Middle frontal gyrus (tissue), 1 donor: ENCODE measurements at regions not wholly inside any gene's neighbourhood (a gene's known extent, or its start where the extent isn't known, plus 50 kb on each side); places are given as distances from the start of the nearest gene placed in this dataset.
"Not testable (repeated sequence)": the region's sequence is repeated elsewhere in the genome, so short reads cannot be mapped to it uniquely, and the experiment has no call there.

Experiments used
- DNase-seq: peaks from one replicate; pipeline ENCODE4 v3.0.0-alpha.2; 2015; ENCODE audit warnings: low spot score; ENCODE audit errors: extremely low spot score

DNA sequence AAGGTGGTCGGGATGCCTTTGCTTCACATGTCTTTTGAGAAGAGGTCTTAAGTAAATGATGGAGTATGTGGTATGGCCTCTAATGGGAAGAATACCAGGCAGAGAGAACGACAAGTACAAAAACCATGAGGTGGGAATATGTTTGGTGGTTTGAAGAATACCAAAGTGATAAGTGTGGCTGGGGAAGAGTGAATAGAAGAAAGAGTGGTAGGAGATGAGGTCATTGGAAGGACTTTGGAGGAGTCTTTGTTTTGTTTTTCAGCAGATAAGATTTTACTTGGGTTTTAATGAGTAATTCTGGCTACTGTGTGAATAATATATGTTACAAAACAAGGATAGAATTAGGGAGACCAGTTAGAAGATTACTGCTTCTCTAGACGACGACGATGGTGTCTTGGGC, 515.4 kb downstream of the RAB38 start:
- no peak for DNase-seq

DNA sequence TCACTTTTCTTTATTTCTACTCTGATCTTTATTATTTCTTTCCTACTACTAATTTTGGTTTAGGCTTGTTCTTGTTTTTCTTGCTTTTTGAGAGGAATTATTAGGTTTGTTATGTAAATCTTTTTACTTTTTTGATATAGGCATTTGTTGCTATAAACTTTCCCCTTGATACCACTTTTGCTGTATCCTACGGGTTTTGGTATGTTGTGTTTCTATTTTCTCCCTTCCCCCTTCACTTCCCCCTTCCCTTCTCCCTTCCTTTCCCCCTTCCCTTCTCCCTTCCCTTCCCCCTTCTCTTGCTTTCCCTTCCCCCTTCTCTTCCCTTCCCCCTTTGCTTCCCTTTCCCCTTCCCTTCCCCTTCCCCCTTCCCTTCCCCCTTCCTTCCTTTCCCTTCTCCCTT, 529.6 kb downstream of the RAB38 start:
- DNase-seq = no peak

DNA sequence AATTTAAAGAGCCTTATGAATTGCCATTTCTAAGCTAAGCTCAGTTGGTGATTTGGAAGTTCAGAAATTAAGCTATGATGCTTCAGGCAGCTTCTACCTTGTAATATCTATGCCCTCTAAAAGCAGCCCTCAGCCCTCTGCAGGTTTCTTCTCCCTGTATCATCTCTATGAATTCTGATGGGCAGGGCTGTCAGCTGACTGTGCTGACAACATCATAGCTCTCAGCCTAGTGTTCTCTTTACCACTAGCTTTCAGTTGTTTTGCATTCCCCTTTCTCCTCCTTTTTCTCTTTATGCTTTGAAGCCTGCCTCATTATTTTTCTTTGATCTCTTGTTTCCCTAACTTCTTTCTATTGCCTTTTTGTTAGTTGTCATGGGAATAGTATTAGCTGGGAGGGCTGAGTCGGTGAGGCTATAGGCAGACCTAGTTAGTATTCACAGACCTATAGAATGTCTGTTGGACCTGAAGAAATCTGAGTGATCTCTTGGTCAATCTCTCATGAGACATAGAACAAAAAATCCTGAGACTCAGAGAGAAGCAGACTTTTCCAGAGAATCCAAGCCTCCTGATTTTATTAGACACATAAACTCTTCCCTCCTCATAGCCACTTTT, 535.4 kb downstream of the RAB38 start:
- no peak for DNase-seq

DNA sequence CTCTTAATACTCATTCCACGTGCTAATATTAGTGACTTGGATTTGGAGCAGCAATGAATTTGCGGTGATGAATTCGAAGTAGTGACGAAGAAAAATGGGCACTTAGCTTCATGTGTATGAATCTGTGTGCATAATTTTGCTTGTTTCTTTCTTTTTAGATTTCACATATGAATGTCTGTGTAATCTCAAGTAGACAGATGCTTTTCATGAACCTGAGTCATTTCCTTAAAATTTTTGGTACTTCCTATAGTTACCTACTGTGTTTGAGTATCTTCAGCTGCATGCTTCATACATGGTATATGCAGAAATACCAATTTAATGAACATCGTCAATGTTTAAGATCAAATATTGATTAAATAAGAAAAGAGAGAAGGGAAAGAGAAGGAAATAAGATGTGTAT, 540.2 kb downstream of the RAB38 start:
- DNase-seq = no peak

DNA sequence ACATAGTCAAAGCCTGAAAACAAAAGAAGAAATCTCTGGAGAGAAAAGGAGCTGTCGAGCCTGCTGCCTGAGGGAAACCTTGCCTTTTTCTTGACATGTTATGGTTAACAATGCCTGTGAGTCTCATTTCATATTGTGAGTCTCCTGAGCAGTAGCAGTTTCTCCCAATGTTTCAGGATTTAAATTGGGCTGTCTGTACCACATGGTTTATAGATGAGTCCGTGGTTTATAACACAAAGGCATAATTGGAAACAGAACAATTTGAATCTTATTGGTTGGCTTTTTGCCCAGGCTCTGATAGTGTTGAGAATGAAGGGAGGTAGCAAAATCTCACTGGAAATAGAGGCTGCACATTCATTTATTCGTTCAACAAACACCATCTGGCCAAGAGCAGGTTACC, 540.9 kb downstream of the RAB38 start:
- DNase-seq = no peak

DNA sequence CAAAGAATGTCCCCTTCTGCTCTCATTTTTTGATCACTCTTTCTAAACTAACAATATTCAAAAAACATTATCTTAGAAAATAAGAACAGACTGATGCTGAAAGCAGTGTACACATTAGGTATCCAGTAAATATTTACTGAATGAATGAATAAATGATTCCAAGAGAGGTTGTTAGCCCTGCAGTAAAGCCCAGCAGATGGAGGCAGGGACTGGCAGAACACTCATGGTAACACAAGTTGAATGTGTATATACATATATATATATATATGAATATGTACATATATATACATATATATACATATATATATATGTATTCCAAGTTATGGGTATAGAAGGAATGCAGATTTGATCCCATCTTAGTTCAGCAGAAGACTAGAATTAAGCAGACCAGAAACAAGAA, 546.3 kb downstream of the RAB38 start:
- no peak for DNase-seq

DNA sequence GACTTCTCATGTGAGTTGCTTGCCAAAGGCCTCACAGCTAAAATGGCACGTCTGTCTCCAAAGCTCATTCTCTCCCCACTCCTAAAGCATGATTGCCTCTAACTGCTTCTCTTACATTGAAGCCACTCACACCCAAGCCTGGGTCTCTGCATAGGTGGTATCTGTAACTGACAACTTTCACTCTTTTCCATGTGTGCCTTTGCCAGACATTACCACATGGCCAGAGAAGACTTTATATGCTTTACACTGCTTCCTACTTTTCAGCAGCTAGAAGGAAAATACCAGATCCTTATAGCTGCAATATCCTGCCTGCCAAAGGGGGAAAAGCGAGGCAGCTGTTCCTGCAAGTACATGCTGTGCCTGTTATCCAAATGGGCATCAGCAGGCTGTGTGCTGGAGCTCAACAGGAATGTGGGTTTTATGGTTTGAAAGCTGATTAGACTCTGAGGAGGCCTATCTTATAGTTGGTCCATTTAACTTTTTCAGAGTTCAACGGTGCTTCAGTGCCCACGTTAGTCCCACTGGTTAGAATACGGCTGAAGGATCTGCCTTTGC, 547.1 kb downstream of the RAB38 start:
- no peak for DNase-seq

DNA sequence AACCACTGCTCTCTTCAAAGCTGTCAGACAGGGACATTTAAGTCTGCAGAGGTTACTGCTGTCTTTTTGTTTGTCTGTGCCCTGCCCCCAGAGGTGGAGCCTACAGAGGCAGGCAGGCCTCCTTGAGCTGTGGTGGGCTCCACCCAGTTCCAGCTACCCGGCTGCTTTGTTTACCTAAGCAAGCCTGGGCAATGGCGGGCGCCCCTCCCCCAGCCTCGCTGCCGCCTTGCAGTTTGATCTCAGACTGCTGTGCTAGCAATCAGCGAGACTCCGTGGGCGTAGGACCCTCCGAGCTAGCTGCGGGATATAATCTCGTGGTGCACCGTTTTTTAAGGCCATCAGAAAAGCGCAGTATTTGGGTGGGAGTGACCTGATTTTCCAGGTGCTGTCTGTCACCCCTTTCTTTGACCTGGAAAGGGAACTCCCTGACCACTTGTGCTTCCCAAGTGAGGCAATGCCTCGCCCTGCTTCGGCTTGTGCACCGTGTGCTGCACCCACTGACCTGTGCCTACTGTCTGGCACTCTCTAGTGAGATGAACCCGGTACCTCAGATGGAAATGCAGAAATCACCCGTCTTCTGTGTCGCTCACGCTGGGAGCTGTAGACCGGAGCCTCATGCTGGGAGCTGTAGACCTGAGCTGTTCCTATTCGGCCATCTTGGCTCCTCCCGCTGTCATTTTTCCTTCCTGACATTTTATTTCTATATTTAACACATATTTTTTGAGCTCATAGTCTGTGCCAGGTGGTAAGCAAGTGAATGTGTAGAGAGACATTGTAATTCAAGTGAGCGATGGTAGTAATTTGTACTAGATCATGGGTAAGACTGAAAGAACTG, 551.5 kb downstream of the RAB38 start:
- DNase-seq = not testable (repeated sequence)

DNA sequence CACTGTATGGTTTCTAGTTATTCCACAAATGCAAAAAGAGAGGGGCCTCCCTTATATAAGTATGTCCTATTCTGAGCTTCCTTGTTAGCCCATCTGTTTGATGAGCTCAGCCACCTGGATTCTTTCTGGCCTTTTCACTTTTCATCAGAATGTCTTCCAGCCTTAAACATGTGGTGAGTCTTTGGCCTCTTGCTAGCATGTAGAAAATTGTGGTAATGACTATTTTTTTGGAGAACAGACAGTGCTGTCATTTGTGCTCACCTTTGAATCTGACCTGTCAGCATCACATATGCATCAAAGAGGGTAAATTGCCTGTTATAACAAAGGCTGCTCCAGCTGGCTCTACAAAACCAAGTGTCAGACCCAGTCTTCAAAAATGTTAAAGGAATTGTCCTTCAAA, 558.7 kb downstream of the RAB38 start:
- no peak for DNase-seq

DNA sequence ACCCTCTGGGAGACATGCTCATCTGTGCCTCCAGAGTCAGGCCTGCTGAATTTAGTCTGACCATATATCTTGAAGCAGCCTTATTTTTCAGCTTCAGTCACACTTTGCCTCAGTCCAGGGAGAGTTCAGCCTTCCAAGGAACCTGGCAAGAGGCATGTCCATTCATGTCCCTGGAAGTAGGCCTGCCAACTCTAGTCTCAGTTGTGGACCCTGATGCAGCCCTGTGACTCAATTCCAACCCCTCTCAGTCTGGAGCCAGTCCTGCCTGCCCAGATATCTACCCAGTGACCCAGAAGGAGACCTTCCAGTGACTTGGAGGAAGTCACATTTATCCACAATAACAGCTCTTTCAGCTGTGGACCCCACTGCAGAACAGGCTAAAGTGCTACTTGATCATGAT, 566.6 kb downstream of the TMEM135 start:
- DNase-seq = no peak

DNA sequence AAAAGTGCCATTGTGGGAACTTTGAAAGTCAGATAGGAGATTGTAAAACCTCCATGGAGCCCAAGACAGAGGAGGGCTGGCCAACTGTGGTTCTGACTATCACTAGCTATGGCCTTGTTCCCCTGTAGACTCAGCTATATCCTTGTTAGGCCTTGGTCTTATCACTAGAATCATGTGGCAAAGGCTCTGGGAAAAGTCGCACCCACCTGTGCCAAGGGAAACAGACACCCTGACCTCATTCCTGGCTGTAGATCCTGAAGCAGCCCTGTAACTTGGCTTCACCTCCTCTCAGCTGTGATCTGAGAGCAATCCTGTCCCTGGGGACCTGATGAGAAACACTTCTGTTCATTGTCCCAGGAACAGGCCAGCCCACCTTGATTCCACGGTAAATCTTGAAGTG, 566.2 kb downstream of the TMEM135 start:
- no peak for DNase-seq

DNA sequence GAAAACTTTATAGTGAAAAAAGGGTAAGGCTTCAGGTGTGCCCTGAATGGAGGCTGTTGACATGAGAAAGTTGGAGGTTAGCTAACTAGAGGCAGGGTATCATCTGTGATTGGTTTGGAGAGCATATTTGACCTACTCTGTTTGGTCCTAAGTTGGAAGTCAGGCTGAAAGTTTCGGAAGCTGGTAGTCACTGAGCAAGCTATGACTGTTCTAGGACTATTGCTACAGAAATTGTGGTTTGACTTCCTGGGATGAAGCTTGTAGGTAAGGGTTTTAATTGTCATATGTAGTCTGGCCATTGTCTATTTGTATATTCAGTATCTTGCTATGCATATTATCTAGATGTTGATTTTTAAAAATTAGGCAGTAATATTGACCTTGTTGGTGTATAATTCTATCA, 565.0 kb downstream of the TMEM135 start:
- DNase-seq = no peak

DNA sequence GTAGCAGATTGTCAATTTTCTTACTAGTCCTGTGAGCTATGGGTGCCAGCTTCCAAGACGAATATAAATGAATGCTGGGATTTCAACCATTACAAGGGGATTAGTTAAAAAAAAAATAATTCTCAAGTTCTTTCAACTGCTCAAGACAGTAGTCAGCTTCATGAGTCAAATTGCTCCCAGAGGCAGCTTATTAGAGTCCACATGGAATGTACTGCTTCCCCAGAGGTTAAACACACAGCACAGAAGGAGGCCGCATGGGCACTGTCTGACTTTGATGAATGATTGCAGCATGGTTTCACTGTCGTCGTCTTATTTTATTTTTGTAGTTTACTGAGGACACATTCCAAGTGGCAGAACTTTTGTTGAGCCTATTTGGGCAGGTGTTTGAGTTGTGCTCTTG, 563.2 kb downstream of the TMEM135 start:
- no peak for DNase-seq

DNA sequence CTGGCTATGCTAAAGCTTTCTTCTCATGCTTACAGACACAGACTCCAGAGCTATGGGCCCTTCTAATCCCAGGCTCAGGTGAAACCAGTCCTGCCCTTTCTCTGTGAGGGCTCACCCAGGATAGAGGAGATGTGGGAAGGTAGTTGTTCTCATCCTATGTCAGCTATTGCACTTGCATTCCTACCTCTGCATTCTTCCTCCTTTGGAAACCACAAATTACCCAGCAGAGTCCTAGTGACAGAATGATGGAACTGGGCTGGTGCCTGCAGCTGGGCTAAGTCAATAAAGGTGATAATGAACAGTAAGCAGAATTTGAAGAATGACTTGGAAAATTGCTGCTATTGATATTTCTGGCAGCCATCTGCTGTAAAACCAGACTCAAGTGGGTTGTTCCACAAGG, 560.0 kb downstream of the TMEM135 start:
- DNase-seq = no peak

DNA sequence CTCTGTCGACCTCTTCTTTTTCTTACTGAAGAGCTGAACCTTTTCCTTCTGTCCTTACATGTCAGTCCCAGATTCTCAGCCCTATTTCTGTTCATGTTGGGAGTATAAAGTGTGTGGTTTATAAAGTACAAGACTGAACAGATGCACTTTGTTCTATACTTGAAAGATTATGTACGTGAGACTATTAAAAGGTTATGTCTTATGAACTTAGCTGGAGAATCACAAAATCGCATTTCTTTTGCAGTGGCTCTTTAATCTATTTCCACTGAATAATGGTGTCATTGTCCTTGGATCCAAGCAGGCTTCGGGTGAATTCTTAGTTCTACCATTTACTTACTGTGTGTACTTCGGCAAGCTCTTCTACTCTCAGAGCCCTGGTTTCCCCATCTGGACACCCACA, 558.4 kb downstream of the TMEM135 start:
- DNase-seq = no peak

DNA sequence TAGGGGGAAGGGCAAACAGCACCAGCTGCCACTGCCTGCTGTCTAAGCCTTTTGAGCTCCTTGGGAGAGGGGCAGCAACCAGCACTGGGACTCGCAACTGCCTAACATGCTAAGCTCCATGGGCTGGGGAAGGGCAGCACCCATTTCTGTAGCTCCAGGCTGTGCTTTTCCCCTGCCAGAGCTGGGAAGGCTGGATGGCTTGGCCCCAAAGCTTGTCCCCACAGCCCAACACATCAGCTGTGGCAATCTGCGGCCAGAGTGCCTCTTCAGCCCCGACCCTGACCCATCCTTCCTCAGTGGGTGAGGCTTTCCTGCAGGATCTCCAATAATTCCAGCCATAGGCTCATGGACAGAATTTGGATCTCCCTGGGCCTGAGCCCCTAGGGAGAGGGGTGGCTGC, 551.3 kb downstream of the TMEM135 start:
- no peak for DNase-seq

DNA sequence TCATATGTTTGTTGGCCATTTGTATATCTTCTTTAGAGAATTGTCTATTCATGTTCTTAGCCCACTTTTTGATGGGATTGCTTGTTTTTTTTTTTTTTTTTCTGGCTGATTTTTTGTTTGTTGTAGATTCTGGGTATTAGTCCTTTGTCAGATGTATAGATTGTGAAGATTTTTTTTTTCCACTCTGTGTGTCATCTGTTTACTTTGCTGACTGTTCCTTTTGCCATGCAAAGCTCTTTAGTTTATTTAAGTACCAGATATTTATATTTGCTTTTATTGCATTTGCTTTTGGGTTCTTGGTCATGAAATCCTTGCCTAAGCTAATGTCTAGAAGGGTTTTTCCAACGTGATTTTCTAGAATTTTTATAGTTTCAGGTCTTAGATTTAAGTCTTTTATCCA, 547.9 kb downstream of the TMEM135 start:
- DNase-seq = not testable (repeated sequence)

DNA sequence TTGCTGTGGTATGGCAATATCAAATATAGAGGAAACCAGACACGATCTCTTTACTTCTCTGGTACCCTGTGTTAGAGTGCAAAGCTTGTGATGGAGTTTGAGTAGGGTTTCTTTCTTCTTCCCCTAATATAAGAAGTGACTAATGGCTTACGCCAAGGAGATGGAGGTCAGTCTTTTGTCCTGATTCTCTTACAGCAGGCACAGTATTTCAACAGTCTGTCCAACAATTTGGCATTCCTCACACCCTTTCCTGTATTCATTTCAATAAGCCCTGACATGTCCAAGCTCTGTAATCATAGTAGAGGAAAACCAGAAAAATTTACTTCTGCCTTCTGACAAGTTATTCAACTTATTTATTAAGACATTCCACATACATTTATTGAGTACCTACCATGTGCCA, 546.2 kb downstream of the TMEM135 start:
- DNase-seq = no peak

DNA sequence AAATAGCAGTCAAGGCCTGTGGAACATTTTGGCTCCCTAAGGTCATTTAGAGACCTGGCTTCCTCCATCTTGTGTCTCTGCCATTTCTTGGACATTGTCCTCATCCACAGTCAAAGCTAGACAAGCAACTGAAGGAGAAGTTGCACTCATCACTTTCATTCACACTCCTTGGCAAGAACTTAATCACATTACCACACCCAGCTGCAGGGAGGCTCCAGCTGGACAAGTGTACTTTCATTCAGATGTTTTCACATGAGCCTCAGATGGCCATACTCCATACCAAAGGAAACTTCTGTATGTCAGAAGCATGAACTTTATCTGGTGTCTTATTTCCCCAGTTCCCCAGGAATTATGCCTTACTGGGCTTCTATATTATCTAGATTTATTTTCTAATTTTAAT, 537.4 kb downstream of the TMEM135 start:
- DNase-seq = no peak

DNA sequence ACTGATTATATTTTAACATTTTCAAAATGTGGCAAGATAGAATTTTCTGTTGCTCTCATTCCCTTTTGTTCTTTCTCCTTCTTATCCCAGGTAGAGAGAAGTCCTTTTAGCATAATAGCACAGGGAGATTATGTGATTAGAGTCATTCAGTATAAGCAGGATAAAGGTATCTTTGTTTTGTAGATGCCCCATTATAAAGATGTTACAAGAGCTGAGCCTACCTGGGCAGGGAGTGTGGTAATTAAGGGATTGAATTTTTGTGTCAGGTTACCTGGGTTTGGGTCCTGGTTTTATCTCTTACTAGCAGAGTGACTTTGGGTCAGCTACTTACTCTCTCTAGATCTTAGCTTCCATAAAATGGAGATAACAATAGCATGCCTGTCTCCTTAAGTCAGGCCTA, 536.5 kb downstream of the TMEM135 start:
- DNase-seq = no peak

DNA sequence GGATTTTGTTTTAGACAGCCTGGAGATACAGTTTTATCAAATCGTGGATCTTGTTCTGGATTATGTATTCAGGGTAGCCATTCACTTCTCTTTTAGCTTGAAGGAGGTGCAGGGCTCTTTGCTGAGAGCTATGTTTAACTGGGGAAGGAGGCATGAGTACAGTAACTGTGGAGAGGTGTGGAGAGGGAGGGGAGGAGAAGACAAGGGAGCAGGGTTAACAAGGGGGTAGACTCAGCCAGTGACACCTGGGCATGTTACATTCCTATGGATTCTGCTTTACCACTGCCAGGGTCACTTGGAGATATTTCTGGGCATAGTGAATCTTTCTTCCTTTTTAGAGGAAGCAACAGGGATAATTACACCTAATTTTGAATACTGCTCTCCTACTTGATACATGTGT, 536.0 kb downstream of the TMEM135 start:
- no peak for DNase-seq

DNA sequence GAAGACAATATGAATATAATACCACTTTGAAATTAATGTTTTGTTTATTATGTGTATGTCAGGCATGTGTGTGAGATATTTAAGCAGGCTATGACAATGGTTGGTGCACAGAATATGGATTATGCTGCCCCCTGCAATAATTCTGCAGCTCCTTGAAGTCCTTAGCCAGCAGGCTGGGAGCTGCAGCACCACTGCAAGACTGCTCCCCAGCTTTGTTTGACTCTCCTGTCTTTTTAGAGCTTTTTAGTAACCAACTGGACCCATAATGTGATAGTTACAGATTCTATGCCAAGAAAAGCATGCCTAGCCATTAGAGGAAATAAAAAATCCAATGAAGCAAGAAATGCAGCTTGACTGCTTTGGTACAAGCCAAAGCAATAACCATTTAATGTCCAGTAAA, 535.1 kb downstream of the TMEM135 start:
- no peak for DNase-seq

DNA sequence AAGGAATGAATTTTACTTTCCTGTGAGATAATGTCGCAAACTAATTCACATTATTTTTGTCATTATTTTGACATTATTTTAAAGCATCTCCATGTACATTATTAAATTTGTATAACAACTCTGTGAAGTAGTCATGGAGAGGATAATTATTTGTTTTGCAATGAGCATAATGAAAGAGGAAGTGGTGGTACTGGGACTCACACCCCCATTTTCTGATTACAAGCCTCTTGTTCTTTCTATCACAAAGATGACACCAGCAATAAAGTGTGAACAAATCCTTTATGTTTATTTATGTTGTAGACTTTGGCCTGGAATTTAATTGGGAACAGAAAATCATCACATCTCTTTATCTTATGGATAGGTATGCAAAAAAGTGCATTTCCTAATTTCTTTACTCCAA, 522.6 kb downstream of the TMEM135 start:
- DNase-seq = no peak
